ENCODE measurements at regions not wholly inside any gene's neighbourhood (a gene's known extent, or its start where the extent isn't known, plus 50 kb on each side); places are given as distances from the start of the nearest gene placed in this dataset.

GRCh38 chr15:97425596-97425995, 534.9 kb upstream of the ARRDC4 start:
- no peak for TF ChIP-seq CTCF (IDR thresholded peaks at IDR 0.05)
- no peak for TF ChIP-seq ZNF121 (CRISPR knock-in tag; IDR thresholded peaks at IDR 0.05)
- no peak for TF ChIP-seq TEAD4 (CRISPR knock-in tag; IDR thresholded peaks at IDR 0.05)
- no peak for TF ChIP-seq TEAD1 (CRISPR knock-in tag; IDR thresholded peaks at IDR 0.05)
- TF ChIP-seq, protein P1, sequence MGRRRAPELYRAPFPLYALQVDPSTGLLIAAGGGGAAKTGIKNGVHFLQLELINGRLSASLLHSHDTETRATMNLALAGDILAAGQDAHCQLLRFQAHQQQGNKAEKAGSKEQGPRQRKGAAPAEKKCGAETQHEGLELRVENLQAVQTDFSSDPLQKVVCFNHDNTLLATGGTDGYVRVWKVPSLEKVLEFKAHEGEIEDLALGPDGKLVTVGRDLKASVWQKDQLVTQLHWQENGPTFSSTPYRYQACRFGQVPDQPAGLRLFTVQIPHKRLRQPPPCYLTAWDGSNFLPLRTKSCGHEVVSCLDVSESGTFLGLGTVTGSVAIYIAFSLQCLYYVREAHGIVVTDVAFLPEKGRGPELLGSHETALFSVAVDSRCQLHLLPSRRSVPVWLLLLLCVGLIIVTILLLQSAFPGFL (CRISPR knock-in tag; IDR thresholded peaks at IDR 0.05; ENCODE audit: borderline replicate concordance), result no peak
- no peak for TF ChIP-seq FOXP1 (CRISPR knock-in tag; IDR thresholded peaks at IDR 0.05; ENCODE audit: borderline replicate concordance)
- TF ChIP-seq SMAD3 (CRISPR knock-in tag; IDR thresholded peaks at IDR 0.05; ENCODE audit: borderline replicate concordance), result no peak
- TF ChIP-seq OVOL2 (CRISPR knock-in tag; IDR thresholded peaks at IDR 0.05; ENCODE audit: borderline replicate concordance), result no peak
- TF ChIP-seq, protein P2, sequence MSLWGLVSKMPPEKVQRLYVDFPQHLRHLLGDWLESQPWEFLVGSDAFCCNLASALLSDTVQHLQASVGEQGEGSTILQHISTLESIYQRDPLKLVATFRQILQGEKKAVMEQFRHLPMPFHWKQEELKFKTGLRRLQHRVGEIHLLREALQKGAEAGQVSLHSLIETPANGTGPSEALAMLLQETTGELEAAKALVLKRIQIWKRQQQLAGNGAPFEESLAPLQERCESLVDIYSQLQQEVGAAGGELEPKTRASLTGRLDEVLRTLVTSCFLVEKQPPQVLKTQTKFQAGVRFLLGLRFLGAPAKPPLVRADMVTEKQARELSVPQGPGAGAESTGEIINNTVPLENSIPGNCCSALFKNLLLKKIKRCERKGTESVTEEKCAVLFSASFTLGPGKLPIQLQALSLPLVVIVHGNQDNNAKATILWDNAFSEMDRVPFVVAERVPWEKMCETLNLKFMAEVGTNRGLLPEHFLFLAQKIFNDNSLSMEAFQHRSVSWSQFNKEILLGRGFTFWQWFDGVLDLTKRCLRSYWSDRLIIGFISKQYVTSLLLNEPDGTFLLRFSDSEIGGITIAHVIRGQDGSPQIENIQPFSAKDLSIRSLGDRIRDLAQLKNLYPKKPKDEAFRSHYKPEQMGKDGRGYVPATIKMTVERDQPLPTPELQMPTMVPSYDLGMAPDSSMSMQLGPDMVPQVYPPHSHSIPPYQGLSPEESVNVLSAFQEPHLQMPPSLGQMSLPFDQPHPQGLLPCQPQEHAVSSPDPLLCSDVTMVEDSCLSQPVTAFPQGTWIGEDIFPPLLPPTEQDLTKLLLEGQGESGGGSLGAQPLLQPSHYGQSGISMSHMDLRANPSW (CRISPR knock-in tag; conservative IDR thresholded peaks at IDR 0.05; ENCODE audit: low read depth), result no peak
- no peak for TF ChIP-seq TCF7 (CRISPR knock-in tag; IDR thresholded peaks at IDR 0.05; ENCODE audit: low read depth)
- TF ChIP-seq NR2C2 (CRISPR knock-in tag; IDR thresholded peaks at IDR 0.05), result no peak

Data from WTC11 (cell line).